Stimulated activated CD8-positive, alpha-beta memory T cell treated with anti-CD3 and anti-CD28 coated beads, Interleukin-12 subunit alpha, Interleukin-12 subunit beta, amount 100 ng/mL, for 4 hours (primary cell): ENCODE measurements at regions not wholly inside any gene's neighbourhood (a gene's known extent, or its start where the extent isn't known, plus 50 kb on each side); places are given as distances from the start of the nearest gene placed in this dataset.
"Not testable (repeated sequence)": the region's sequence is repeated elsewhere in the genome, so short reads cannot be mapped to it uniquely, and the experiment has no call there.

Experiments used
- DNase-seq: peaks from one replicate; pipeline ENCODE4 v3.0.0-alpha.2; 2020; ENCODE audit warnings: low read depth

- no peak for DNase-seq
These were observed 342.6 kb upstream of the HS6ST1 start for GRCh38 chr2:128661311-128661710.

GRCh38 chr2:128662051-128662471, 343.4 kb upstream of the HS6ST1 start:
- no peak for DNase-seq

- no peak for DNase-seq
These were observed 344.8 kb upstream of the HS6ST1 start for GRCh38 chr2:128663371-128664050.

GRCh38 chr2:128664499-128664971, 345.9 kb upstream of the HS6ST1 start:
- no peak for DNase-seq

- no peak for DNase-seq
These were observed 346.4 kb upstream of the HS6ST1 start for GRCh38 chr2:128665113-128665512.

GRCh38 chr2:128666596-128666995, 347.9 kb upstream of the HS6ST1 start:
- DNase-seq: no peak

- no peak for DNase-seq
These were observed 348.7 kb upstream of the HS6ST1 start for GRCh38 chr2:128667391-128667790.

GRCh38 chr2:128668946-128669345, 350.3 kb upstream of the HS6ST1 start:
- DNase-seq: no peak

- no peak for DNase-seq
These were observed 351.4 kb upstream of the HS6ST1 start for GRCh38 chr2:128670066-128670465.

GRCh38 chr2:128671981-128672757, 353.5 kb upstream of the HS6ST1 start:
- DNase-seq: not testable (repeated sequence)

GRCh38 chr2:128679680-128680079, 361.0 kb upstream of the HS6ST1 start:
- DNase-seq: not testable (repeated sequence)

- no peak for DNase-seq
These were observed 362.8 kb upstream of the HS6ST1 start for GRCh38 chr2:128681507-128681906.

- DNase-seq: no peak
These were observed 363.6 kb upstream of the HS6ST1 start for GRCh38 chr2:128682266-128682665.

- DNase-seq: no peak
These were observed 364.1 kb upstream of the HS6ST1 start for GRCh38 chr2:128682729-128683284.

GRCh38 chr2:128684523-128684922, 365.9 kb upstream of the HS6ST1 start:
- DNase-seq: no peak

GRCh38 chr2:128685841-128686496, 367.3 kb upstream of the HS6ST1 start:
- no peak for DNase-seq

- DNase-seq: no peak
These were observed 367.8 kb upstream of the HS6ST1 start for GRCh38 chr2:128686497-128686859.

- no peak for DNase-seq
These were observed 368.4 kb upstream of the HS6ST1 start for GRCh38 chr2:128686881-128687555.

GRCh38 chr2:128687565-128687964, 368.9 kb upstream of the HS6ST1 start:
- no peak for DNase-seq

- DNase-seq: no peak
These were observed 371.3 kb upstream of the HS6ST1 start for GRCh38 chr2:128689971-128690370.

GRCh38 chr2:128690431-128690830, 371.8 kb upstream of the HS6ST1 start:
- DNase-seq: no peak

GRCh38 chr2:128690869-128691268, 372.2 kb upstream of the HS6ST1 start:
- DNase-seq: no peak
